ENCODE measurements at regions not wholly inside any gene's neighbourhood (a gene's known extent, or its start where the extent isn't known, plus 50 kb on each side); places are given as distances from the start of the nearest gene placed in this dataset.
"Not testable (repeated sequence)": the region's sequence is repeated elsewhere in the genome, so short reads cannot be mapped to it uniquely, and the experiment has no call there.

DNA sequence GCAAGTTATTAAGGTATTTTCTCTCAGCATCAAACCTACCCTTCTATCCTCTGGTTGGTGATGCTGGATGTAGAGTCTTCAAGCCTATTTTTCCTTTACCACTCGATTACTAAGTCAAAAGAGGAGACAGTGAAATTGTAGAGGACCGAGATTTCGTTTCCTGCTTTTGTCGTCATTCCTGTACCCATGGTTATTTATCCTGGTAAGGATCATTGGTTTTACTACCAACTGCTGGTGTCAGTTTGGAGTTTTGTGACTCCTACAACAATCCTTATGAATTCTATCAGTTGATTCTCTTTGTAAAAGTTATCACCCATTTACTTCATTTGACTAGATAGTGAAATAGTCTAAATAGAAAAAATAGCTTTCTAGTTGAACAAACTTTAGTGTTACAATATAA is 2028.2 kb upstream of the ACO1 start:
- POLR2A ChIA-PET, result no interaction called here
- CTCF ChIA-PET, result no interaction called here

- POLR2A ChIA-PET, result no interaction called here
- CTCF ChIA-PET, result no interaction called here
These were observed 2022.1 kb upstream of the ACO1 start for GRCh38 chr9:30362373-30362772.

DNA sequence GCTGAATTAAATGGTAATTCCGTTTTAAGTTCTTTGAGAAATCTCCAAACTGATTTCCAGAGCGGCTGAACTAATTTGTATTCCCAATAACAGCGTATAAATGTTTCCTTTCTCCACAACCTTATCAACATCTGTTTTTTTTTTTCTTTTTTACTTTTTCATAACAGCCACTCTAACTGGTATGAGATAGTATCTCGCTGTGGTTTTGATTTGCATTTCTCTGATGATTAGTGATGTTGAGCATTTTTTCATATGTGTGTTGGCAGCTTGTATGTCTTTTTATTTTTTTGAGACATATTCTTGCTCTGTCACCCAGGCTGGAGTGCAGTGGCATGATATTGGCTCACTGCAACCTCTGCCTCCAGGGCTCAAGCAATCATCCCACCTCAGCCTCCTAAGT is 2018.3 kb upstream of the ACO1 start:
- POLR2A ChIA-PET, CTCF ChIA-PET: not testable (repeated sequence)

DNA sequence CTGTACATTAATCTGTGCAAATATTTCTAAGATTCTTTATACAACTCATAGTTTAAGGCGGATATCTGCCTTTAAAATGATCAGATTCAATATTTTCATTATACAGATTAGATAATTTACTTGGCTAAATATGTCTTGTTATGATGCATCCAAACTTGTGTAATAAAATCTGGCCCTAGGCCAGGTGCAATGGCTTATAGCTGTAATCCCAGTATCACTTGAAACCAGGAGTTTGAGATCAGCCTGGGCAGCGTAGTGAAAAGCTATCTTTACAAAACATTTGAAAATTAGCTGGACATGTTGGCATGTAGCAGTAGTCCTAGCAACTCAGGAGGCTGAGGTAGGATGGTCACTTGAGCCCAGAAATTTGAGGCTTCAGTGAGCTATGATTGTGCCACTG is 2002.2 kb upstream of the ACO1 start:
- ChIA-PET CTCF (no interaction called here), POLR2A (no interaction called here)

DNA sequence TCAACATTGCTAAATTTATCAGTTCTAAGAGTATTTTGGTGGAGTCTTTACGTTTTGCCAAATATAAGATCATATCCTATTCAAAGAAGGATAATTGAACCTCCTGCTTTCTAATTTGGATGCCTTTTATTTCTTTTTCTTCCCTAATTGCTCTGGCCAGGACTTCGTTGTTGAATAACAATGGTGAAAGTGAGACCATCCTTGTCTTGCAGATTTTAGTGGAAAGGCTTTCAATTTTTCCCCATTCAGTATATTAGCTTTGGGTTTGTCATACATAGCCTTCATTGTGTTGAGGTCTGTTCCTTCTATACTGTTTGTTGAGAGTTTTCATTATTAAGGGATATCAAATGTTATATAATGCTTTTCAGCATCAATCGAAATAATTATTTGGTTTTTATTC is 1974.2 kb upstream of the ACO1 start:
- ChIA-PET POLR2A (no interaction called here), CTCF (no interaction called here)

GRCh38 chr9:30411571-30411970 is 1972.9 kb upstream of the ACO1 start:
- ChIA-PET CTCF (no interaction called here), POLR2A (no interaction called here)

DNA sequence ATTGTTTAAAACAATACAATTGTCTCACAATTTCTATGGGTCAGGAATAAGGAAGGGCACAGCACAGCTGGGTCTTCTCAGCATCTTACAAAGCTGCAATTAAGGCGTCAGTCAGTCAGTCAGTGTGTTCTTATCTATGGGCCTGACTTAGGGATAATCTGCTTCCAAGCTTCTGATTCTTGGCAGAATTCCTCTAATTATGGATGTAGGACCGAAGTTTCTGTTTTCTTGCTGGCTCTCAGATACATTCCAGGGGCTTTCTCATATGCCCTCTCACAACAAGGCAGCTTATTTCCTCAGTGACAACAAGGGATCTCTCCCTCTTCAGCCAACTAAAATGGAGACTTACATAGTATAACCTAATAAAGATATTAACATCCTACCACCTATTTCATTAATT is 1925.3 kb upstream of the ACO1 start:
- POLR2A ChIA-PET, result no interaction called here
- CTCF ChIA-PET, result no interaction called here

- POLR2A ChIA-PET, result no interaction called here
These were observed 1907.6 kb upstream of the ACO1 start for GRCh38 chr9:30476826-30477225.

DNA sequence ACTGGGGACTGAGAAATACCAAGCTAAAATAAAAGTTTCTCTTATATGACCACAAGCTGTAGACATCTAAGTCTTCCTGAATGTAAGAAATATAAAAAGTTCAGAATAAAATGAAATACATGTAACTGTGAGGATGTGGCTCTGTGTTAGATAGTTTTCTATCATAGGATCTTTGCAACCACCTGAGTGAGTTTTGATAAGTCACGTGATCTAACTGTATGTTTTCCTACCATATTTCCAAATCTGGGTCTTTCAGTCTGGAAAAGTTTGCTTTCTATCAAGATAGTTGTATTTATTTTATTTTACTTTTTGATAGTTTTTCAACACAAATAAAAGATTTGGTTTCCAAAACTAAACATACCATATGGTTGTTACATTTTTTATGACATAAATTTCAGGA is 1905.8 kb upstream of the ACO1 start:
- ChIA-PET CTCF (no interaction called here), POLR2A (no interaction called here)

More at GRCh38 chr9:30476826-30477225, 1907.6 kb upstream of the ACO1 start:
- CTCF ChIA-PET, result no interaction called here

DNA sequence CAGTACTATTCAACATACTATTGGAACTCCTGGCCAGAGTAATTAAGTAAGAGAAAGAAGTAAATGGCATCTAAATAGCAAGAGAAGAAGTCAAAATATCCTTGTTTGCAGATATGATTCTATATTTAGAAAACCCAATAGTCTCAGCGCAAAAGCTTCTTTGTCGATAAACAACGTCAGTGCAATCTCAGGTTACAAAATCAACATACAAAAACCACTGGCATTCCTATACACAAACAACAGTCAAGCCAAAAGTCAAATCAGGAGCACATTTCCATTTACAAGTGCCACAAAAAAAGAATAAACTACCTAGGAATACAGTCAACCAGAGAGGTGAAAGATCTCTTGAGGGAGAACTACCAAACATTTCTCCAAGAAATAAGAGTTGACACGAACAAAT is 1901.9 kb upstream of the ACO1 start:
- POLR2A ChIA-PET, result no interaction called here
- CTCF ChIA-PET, result no interaction called here

- POLR2A ChIA-PET, result no interaction called here
- CTCF ChIA-PET, result no interaction called here
These were observed 1899.8 kb upstream of the ACO1 start for GRCh38 chr9:30484690-30485089.

DNA sequence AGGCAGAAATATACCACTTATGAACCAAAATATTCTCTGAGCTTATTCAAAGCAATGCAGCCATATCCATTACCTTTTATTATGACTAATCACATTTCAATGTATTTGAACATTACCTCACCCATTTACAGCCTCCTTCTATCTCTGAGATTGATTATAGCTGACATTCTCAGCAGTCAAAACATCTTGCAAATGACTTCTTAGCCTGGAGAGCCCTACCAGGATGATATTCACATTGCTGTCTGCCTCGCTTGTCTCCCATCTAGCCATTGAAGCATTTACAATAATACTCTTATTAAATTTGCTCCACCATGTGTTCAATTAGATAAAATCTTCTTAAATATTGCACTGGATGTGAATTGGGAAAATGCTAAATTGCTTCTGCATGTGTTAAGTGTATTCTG is 1879.9 kb upstream of the ACO1 start:
- ChIA-PET CTCF (no interaction called here), POLR2A (no interaction called here)

- CTCF ChIA-PET, result no interaction called here
- POLR2A ChIA-PET, result no interaction called here
These were observed 1879.1 kb upstream of the ACO1 start for GRCh38 chr9:30505311-30505710.

DNA sequence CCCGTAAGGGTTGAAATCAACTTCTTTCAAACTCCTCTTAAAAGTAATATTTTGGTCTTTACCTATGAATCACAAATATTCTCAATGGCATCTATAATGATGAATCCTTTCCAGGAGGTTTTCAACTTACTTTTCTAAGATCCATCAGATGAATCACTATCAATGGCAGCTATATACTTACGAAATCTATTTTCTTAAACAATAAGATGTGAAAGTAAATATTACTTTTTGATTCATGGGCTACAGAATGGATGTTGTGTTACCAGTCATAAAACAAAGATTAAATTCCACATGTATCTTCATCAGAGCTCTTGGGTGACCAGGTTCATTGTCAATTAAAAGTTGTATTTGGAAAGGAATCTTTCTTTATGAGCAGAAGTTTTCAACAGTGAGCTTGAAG is 1877.7 kb upstream of the ACO1 start:
- ChIA-PET CTCF (no interaction called here), POLR2A (no interaction called here)

GRCh38 chr9:30507166-30507565 is 1877.3 kb upstream of the ACO1 start:
- CTCF ChIA-PET, result no interaction called here
- POLR2A ChIA-PET, result no interaction called here

DNA sequence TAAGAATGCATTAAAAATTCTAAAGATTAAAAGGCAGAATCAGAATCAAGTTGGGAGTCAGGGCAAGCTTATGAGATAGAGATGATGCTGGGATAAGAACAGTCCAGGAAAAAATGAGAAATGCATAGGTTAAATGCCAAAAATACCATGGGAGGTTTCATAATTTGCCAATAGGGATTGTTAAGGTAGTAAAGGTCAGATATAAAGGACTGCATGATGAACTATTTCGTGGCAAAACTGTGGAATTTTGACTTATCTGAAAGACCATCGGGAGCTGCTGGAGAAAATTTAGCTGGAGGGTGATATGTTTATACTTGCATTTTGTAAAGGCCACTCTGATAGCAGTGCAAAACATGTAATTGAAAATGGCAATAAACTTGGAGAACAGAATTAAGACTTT is 1872.8 kb upstream of the ACO1 start:
- ChIA-PET POLR2A (no interaction called here), CTCF (no interaction called here)

DNA sequence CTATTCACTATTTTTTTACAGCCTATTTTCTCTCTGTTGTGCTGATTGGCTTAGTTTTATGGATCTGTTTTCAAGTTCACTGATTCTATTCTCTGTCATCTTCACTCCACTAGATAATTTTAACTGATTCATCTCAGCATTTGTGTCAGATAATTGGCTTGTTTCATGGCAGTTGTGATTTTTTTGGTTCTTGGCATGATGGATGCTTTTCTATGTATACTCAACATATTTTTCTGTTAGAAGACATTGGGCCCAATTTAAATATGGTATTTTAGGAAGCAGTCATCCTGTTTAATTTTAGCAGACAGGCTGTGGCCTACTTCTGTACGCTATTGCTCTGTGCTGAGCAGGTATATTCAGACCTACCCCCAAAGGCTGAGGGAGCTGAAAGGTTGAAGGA is 1865.3 kb upstream of the ACO1 start:
- ChIA-PET CTCF (no interaction called here), POLR2A (no interaction called here)

DNA sequence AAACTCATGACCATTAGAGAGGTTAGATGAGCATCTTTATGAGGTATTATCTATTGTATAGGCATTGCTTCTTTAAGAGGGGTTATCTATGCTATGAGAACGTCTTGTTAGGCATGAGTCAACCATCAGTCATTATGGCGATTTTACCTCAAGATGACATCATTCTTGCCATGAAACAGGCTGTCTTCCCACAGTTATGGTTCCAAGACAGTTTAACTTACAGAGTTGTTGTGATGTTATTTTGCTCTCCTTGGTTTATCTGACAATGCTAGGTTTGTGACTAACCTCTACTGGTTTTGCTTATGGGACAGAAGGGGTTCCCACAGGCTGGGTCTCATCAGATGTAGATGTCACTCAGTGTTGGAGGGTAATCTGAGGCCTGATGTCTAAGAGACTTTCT is 1864.7 kb upstream of the ACO1 start:
- CTCF ChIA-PET, result no interaction called here
- POLR2A ChIA-PET, result no interaction called here

GRCh38 chr9:30522061-30522460 is 1862.4 kb upstream of the ACO1 start:
- ChIA-PET POLR2A (no interaction called here), CTCF (interaction anchor here (0.6 kb wide), 1 partner anchor 1147 kb away, joined by 3 read pairs; no protein-coding TSS in a partner anchor)

- ChIA-PET POLR2A (no interaction called here), CTCF (no interaction called here)
These were observed 1862.0 kb upstream of the ACO1 start for GRCh38 chr9:30522486-30522885.

DNA sequence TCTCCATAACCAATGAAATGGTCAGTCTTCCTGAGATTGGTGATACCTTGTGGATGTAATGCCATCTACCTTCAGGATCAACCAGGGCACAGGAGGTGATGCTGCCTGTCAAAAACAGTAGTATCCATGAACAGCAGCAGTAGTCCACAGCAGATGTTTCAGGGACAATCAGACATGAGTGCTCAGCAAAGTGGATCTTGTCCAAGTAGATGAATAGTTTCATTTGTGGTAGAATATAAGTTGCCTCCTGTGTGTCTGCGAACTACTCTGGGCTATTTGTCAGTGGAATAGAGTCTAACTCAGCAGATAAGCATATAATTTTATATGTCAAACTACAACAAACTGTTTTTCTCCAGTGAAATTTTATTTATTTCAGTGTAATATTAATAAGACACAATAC is 1860.1 kb upstream of the ACO1 start:
- POLR2A ChIA-PET, result no interaction called here
- CTCF ChIA-PET, result no interaction called here

GRCh38 chr9:30534455-30534854 is 1850.0 kb upstream of the ACO1 start:
- POLR2A ChIA-PET, result no interaction called here
- CTCF ChIA-PET, result no interaction called here

DNA sequence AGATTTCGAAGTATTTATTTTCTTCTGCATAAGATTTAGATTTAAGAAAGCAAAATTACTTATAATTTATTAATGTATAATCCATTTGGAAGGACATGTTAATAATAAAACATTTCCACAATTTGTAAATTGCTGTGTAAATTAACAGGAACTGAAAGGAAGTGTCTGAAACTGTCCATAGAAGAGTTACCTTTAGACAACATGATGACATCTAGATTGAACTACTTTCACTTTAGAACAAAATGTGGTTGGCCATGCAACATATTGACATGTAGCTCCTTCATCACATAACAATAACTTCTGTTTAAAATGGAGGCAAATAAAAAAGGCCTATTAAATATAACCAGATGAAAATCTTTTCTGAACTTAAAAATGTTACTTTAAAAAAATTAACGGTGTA is 1849.5 kb upstream of the ACO1 start:
- CTCF ChIA-PET, result no interaction called here

DNA sequence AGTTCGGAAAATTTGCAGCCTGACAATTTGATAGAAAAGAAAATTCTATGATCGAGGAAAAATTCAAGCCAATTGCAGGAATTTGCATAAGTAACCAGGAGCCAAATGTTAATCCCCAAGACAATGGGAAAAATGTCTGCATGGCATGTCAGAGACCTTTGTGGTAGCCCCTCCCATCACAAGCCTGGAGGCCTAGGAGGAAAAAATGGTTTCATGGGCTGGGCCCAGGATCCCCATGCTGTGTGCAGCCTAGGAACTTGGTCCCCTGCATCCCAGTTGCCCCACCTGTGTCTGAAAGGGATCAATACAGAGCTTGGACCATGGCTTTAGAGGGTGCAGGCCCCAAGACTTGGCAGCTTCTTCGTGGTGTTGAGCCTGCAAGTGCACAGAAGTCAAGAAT is 1847.9 kb upstream of the ACO1 start:
- POLR2A ChIA-PET, result no interaction called here

More for the DNA sequence above, 1849.5 kb upstream of the ACO1 start:
- POLR2A ChIA-PET, result no interaction called here

More for the DNA sequence above, 1847.9 kb upstream of the ACO1 start:
- CTCF ChIA-PET, result no interaction called here
